Right atrium auricular region (tissue), 2 donors: ENCODE measurements at regions not wholly inside any gene's neighbourhood (a gene's known extent, or its start where the extent isn't known, plus 50 kb on each side); places are given as distances from the start of the nearest gene placed in this dataset.

ENCODE experiments used
- DNase-seq: peaks from one replicate; pipeline ENCODE4 v3.0.0-alpha.2; 2019; ENCODE audit warnings: low spot score
- H3K27ac ChIP-seq, 2 donors: fragments of 200-600 bp; sonication (generic); 1 replicate in 1 of 2; 2 replicates in 1 of 2; pipeline ENCODE4 v1.5.1; 2016 to 2019
- H3K27me3 ChIP-seq, 2 donors: fragments of 200-600 bp; sonication (generic); one replicate each; pipeline versions ENCODE4 v1.5.1 to v1.6.0; 2017 to 2019
- H3K36me3 ChIP-seq: fragments of 200-600 bp; sonication (generic); one replicate; pipeline ENCODE4 v1.5.1; 2016
- H3K4me1 ChIP-seq, 2 donors: fragments of 200-600 bp; sonication (generic); one replicate each; pipeline versions ENCODE4 v1.5.1 to v1.6.0; 2017 to 2019
- H3K4me3 ChIP-seq, 2 donors: fragments of 200-600 bp; sonication (generic); 1 replicate in 1 of 2; 2 replicates in 1 of 2; pipeline ENCODE4 v1.5.1; 2017 to 2019; ENCODE audit warnings: mild to moderate bottlenecking in 1 of 2, moderate library complexity in 1 of 2
- H3K9me3 ChIP-seq, 2 donors: fragments of 200-600 bp; sonication (generic); one replicate each; pipeline ENCODE4 v1.5.1; 2019
- TF ChIP-seq, protein P1 (sequence below), 2 donors: fragments of 200-600 bp; sonication (generic); IDR thresholded peaks; one replicate each; pipeline ENCODE4 v1.5.1; 2019; ENCODE audit warnings: antibody characterized with exemption in 2 of 2

DNA sequence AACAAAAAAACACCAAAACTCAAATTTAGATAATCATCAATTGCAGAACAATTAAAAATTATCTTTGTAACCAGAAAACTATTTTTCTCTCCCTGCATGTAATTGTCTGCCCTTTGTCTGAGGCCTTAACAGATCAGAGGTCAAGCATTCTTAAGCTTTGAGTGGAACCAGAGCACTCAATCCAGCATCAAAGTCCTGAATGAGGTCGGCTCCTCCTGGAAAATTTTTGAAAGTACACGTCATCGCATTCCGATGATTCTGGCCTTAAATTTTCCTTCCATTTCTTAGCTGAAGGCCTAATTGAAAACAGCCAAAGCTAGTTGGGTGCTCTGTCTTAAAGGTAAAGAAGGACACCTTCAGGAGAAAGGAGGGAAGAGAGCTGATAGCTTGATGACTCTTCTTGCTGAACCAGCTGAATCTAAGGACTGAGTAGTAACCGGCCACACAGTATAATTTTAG is 510.2 kb upstream of the SULF2 start:
- Histone ChIP-seq H3K4me3 (no peak overlapping the region), H3K36me3 (no peaks in the 10 kb centered on the region), H3K4me1 (peaks cover 0 to 23% of the 10 kb centered on the region in 2 donors), H3K9me3 (no peaks in the 10 kb centered on the region), H3K27me3 (no peaks in the 10 kb centered on the region), H3K27ac (peak overlapping the region in 1 of 2 donors; percentile 59)
- TF ChIP-seq, protein P1, sequence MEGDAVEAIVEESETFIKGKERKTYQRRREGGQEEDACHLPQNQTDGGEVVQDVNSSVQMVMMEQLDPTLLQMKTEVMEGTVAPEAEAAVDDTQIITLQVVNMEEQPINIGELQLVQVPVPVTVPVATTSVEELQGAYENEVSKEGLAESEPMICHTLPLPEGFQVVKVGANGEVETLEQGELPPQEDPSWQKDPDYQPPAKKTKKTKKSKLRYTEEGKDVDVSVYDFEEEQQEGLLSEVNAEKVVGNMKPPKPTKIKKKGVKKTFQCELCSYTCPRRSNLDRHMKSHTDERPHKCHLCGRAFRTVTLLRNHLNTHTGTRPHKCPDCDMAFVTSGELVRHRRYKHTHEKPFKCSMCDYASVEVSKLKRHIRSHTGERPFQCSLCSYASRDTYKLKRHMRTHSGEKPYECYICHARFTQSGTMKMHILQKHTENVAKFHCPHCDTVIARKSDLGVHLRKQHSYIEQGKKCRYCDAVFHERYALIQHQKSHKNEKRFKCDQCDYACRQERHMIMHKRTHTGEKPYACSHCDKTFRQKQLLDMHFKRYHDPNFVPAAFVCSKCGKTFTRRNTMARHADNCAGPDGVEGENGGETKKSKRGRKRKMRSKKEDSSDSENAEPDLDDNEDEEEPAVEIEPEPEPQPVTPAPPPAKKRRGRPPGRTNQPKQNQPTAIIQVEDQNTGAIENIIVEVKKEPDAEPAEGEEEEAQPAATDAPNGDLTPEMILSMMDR (IDR thresholded peaks at IDR 0.05): no peak
- DNase-seq: no peak

DNA sequence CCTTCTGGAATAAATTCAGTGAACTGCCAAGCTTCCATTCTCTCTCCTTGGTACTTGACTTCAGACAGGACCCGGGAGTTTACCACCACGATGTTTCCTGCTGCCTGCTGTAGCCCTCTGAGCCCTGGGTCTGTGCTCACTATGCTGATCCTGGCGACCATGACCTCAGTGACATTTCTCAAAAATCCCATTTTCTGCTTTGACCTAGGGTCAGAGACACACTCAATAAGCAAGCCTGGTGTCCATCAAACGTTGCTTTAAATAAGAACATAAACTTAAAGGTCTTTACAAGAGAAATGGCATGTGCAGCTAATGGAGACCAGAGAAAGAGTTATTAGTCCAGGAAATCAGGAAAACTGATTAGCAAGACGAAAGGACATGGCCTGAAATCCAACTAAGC is 509.7 kb upstream of the SULF2 start:
- Histone ChIP-seq H3K4me3 (no peak overlapping the region), H3K4me1 (peaks cover 0 to 23% of the 10 kb centered on the region in 2 donors), H3K9me3 (no peaks in the 10 kb centered on the region), H3K36me3 (no peaks in the 10 kb centered on the region), H3K27me3 (no peaks in the 10 kb centered on the region), H3K27ac (peak overlapping the region in 1 of 2 donors; percentile 59)
- DNase-seq: no peak
- TF ChIP-seq, protein P1 (IDR thresholded peaks at IDR 0.05): no peak

DNA sequence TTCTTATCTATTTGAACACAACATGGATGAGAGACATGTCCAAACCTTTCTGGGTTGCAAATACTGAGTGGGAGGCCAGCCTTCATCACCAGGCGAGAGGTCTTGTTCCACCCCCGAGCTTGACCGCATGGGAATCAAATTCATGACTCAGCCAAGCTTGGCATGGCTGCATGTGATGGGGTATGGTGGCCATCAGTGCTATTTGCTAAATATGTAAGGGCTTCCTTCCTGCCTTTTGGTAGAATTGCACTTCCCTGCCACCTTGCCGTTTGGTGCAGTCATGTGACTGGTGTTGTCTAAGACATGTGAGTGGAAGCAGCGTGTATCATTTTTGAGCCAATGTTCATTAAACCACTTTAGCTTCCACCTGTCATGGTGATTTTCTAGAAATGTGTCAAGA is 508.9 kb upstream of the SULF2 start:
- no peak overlapping the region for H3K27ac ChIP-seq
- DNase-seq: no peak
- peaks cover 0 to 21% of the 10 kb centered on the region in 2 donors for H3K4me1 ChIP-seq
- H3K9me3 ChIP-seq: no peaks in the 10 kb centered on the region
- no peaks in the 10 kb centered on the region for H3K27me3 ChIP-seq
- H3K4me3 ChIP-seq: no peak overlapping the region
- H3K36me3 ChIP-seq: no peaks in the 10 kb centered on the region
- TF ChIP-seq, protein P1 (IDR thresholded peaks at IDR 0.05): no peak

DNA sequence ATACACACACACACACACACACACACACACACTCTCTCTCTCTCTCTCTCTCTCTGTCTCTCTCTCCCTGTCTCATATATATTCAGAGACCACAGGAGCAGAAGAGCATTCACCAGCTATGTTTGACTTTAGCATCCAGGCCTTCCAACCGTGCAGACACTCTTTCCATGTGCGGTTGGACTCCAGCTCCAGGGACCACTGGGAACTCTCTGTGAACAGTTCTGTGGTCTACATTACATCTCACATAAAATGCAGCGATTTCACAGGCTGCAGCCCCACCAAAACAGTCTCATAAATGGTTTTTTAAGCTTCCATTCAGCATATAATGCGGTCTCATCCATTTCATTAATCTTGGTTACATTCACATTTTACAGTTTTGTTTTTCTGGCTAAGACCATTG is 508.4 kb upstream of the SULF2 start:
- TF ChIP-seq, protein P1 (IDR thresholded peaks at IDR 0.05): no peak
- Histone ChIP-seq H3K4me1 (peaks cover 0 to 15% of the 10 kb centered on the region in 2 donors), H3K9me3 (no peaks in the 10 kb centered on the region), H3K36me3 (no peaks in the 10 kb centered on the region), H3K27ac (no peak overlapping the region), H3K4me3 (no peak overlapping the region), H3K27me3 (no peaks in the 10 kb centered on the region)
- DNase-seq: no peak

DNA sequence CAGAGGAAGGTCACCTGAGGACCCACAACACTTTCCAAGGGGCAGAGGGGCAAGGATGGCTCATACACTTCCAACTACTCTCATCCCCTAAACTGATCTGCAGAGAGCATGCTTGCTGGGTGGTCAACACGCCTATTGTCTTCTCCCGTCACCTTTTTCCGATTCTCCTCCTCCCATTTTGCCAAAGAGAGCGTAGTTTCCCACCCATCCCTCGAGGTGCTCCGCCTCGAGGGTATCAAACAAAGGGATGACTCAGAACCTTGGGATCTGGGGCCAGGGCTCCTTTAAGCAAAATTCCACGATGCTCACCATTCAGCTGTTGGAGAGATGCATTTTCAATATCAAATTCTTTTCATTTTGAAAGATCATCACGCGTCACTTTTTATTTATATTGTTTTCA is 507.5 kb upstream of the SULF2 start:
- Histone ChIP-seq H3K4me3 (no peak overlapping the region), H3K9me3 (no peaks in the 10 kb centered on the region), H3K27ac (no peak overlapping the region), H3K36me3 (no peaks in the 10 kb centered on the region), H3K27me3 (no peaks in the 10 kb centered on the region), H3K4me1 (peaks cover 0 to 12% of the 10 kb centered on the region in 2 donors)
- TF ChIP-seq, protein P1 (IDR thresholded peaks at IDR 0.05): no peak
- DNase-seq: no peak

DNA sequence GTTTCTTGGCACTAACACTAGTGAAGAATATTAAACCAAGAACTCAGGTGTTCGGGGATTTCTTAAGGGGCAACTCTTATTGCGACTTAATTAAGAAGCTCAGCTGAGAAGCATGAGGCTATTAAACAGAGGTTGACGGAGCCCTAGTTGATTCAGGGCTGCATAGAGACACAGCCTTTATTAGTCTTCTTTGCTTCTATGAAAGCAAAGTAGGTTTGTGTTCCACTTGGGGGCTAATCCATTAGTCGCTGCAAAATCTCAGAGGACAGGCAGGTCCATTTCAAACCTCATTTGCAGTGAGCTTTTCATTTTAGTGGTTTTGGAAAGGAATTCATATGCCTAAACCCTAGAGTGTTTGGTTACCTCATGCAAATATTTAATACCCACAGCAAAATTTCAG is 506.6 kb upstream of the SULF2 start:
- Histone ChIP-seq H3K27ac (no peak overlapping the region), H3K27me3 (no peaks in the 10 kb centered on the region), H3K4me1 (peaks cover 0 to 19% of the 10 kb centered on the region in 2 donors), H3K36me3 (no peaks in the 10 kb centered on the region), H3K4me3 (no peak overlapping the region), H3K9me3 (no peaks in the 10 kb centered on the region)
- TF ChIP-seq, protein P1 (IDR thresholded peaks at IDR 0.05): no peak
- DNase-seq: no peak
